OCI-LY1 (cell line): ENCODE measurements at regions not wholly inside any gene's neighbourhood (a gene's known extent, or its start where the extent isn't known, plus 50 kb on each side); places are given as distances from the start of the nearest gene placed in this dataset.

Experiments used
- EZH2 ChIP-seq: fragments of 200-600 bp; sonication (generic), shearing (Covaris generic); IDR thresholded peaks from 2 replicates; pipeline ENCODE4 v1.8.0; 2017; ENCODE audit warnings: borderline replicate concordance, mixed run types, mild to moderate bottlenecking, antibody characterized with exemption, low read length, moderate library complexity, mixed read lengths
- TF ChIP-seq, protein P1 (sequence below): fragments of 200-600 bp; sonication (generic), shearing (Covaris generic); IDR thresholded peaks from 2 replicates; pipeline ENCODE4 v1.5.1; 2017; ENCODE audit warnings: mild to moderate bottlenecking, antibody characterized with exemption, low read length, moderate library complexity, mixed read lengths

DNA sequence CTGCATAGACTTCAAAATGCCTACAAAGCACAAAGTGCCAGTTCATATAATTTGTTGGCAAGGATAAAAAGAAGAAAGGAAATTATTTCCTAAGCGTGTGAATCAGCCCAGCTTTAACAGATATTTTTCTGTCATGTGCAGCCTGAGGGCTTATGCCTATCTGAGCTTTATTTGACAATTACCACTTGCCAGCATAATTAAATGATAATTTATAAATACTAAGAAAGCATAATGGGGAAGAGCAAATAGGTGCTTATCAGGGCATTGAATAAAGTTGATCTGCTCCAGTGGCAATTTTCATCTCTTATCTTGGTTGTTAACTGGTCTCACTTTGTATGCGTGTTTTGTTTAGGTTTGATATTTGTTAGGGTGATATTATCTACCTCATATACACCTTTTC, 313.4 kb upstream of the DNAJC19 start:
- TF ChIP-seq, protein P1, sequence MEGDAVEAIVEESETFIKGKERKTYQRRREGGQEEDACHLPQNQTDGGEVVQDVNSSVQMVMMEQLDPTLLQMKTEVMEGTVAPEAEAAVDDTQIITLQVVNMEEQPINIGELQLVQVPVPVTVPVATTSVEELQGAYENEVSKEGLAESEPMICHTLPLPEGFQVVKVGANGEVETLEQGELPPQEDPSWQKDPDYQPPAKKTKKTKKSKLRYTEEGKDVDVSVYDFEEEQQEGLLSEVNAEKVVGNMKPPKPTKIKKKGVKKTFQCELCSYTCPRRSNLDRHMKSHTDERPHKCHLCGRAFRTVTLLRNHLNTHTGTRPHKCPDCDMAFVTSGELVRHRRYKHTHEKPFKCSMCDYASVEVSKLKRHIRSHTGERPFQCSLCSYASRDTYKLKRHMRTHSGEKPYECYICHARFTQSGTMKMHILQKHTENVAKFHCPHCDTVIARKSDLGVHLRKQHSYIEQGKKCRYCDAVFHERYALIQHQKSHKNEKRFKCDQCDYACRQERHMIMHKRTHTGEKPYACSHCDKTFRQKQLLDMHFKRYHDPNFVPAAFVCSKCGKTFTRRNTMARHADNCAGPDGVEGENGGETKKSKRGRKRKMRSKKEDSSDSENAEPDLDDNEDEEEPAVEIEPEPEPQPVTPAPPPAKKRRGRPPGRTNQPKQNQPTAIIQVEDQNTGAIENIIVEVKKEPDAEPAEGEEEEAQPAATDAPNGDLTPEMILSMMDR = no peak
- TF ChIP-seq EZH2 = no peak
